ENCODE measurements at regions not wholly inside any gene's neighbourhood (a gene's known extent, or its start where the extent isn't known, plus 50 kb on each side); places are given as distances from the start of the nearest gene placed in this dataset.
"Not testable (repeated sequence)": the region's sequence is repeated elsewhere in the genome, so short reads cannot be mapped to it uniquely, and the experiment has no call there.

GRCh38 chr18:70617020-70617763, 328.3 kb downstream of the SOCS6 start:
- no peak for DNase-seq (ENCODE audit: low read depth in 2 of 2)

GRCh38 chr18:70600225-70600925, 311.5 kb downstream of the SOCS6 start:
- no peak for DNase-seq (ENCODE audit: low read depth in 2 of 2)

- no peak for DNase-seq (ENCODE audit: low read depth in 2 of 2)
Observed at GRCh38 chr18:70598406-70598805, 309.6 kb downstream of the SOCS6 start.

- DNase-seq (ENCODE audit: low read depth in 2 of 2): no peak
Observed at GRCh38 chr18:70582981-70583380, 294.1 kb downstream of the SOCS6 start.

GRCh38 chr18:70578480-70578879, 289.6 kb downstream of the SOCS6 start:
- no peak for DNase-seq (ENCODE audit: low read depth in 2 of 2)

- DNase-seq (ENCODE audit: low read depth in 2 of 2): no peak
Observed at GRCh38 chr18:70577023-70577420, 288.2 kb downstream of the SOCS6 start.

GRCh38 chr18:70576276-70577022, 287.6 kb downstream of the SOCS6 start:
- DNase-seq (ENCODE audit: low read depth in 2 of 2): no peak

- not testable (repeated sequence) for DNase-seq (ENCODE audit: low read depth in 2 of 2)
Observed at GRCh38 chr18:70574951-70575350, 286.1 kb downstream of the SOCS6 start.

GRCh38 chr18:70569647-70570046, 280.8 kb downstream of the SOCS6 start:
- not testable (repeated sequence) for DNase-seq (ENCODE audit: low read depth in 2 of 2)

- DNase-seq (ENCODE audit: low read depth in 2 of 2): no peak
Observed at GRCh38 chr18:70559446-70559845, 270.6 kb downstream of the SOCS6 start.

GRCh38 chr18:70558371-70558770, 269.5 kb downstream of the SOCS6 start:
- DNase-seq (ENCODE audit: low read depth in 2 of 2): no peak

GRCh38 chr18:70554854-70555445, 266.1 kb downstream of the SOCS6 start:
- DNase-seq (ENCODE audit: low read depth in 2 of 2): no peak

GRCh38 chr18:70553936-70554260, 265.1 kb downstream of the SOCS6 start:
- DNase-seq (ENCODE audit: low read depth in 2 of 2): no peak

- no peak for DNase-seq (ENCODE audit: low read depth in 2 of 2)
Observed at GRCh38 chr18:70553245-70553935, 264.5 kb downstream of the SOCS6 start.

- no peak for DNase-seq (ENCODE audit: low read depth in 2 of 2)
Observed at GRCh38 chr18:70536370-70537062, 247.7 kb downstream of the SOCS6 start.

GRCh38 chr18:70535041-70535440, 246.2 kb downstream of the SOCS6 start:
- no peak for DNase-seq (ENCODE audit: low read depth in 2 of 2)

- not testable (repeated sequence) for DNase-seq (ENCODE audit: low read depth in 2 of 2)
Observed at GRCh38 chr18:70525322-70525721, 236.5 kb downstream of the SOCS6 start.

- DNase-seq (ENCODE audit: low read depth in 2 of 2): no peak
Observed at GRCh38 chr18:70523792-70524182, 234.9 kb downstream of the SOCS6 start.

- DNase-seq (ENCODE audit: low read depth in 2 of 2): no peak
Observed at GRCh38 chr18:70523035-70523791, 234.4 kb downstream of the SOCS6 start.

- DNase-seq (ENCODE audit: low read depth in 2 of 2): no peak
Observed at GRCh38 chr18:70522183-70522680, 233.4 kb downstream of the SOCS6 start.

Data from activated CD8-positive, alpha-beta memory T cell treated with anti-CD3 and anti-CD28 coated beads for 4 hours (primary cell).